Astrocyte (in vitro differentiated cells and primary cell): ENCODE measurements at regions not wholly inside any gene's neighbourhood (a gene's known extent, or its start where the extent isn't known, plus 50 kb on each side); places are given as distances from the start of the nearest gene placed in this dataset.

Source experiments
- EZH2 ChIP-seq: IDR thresholded peaks from 2 replicates; pipeline ENCODE4 v1.6.1; 2012; ENCODE audit warnings: mild to moderate bottlenecking, low read length, inconsistent platforms; ENCODE audit not compliant: insufficient read depth
- TF ChIP-seq, protein P1 (sequence below): IDR thresholded peaks from 2 replicates; pipeline ENCODE4 v1.5.1; 2011; ENCODE audit warnings: low read depth, mild to moderate bottlenecking, inconsistent platforms, low read length, moderate library complexity; ENCODE audit not compliant: insufficient read depth

DNA sequence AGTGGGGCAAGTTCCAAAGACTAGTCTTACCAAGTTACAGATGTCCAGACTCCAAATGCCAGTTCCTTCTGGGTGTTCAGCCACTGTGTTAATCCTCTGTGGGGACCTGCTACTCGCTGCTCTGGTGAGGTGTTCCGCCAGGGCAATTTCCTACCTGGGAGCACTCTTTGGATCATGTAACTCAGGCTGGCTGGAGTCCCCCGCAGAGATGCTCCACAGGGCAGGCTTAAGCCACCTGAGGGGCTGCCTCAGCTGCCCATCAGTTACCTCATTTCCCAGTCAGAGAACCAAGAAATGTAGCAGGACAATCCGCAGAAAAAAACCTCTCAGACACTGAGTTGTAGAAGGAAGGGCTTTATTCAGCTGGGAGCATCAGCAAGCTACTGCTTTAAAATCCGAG lies 133.8 kb downstream of the ZNF737 start:
- TF ChIP-seq, protein P1, sequence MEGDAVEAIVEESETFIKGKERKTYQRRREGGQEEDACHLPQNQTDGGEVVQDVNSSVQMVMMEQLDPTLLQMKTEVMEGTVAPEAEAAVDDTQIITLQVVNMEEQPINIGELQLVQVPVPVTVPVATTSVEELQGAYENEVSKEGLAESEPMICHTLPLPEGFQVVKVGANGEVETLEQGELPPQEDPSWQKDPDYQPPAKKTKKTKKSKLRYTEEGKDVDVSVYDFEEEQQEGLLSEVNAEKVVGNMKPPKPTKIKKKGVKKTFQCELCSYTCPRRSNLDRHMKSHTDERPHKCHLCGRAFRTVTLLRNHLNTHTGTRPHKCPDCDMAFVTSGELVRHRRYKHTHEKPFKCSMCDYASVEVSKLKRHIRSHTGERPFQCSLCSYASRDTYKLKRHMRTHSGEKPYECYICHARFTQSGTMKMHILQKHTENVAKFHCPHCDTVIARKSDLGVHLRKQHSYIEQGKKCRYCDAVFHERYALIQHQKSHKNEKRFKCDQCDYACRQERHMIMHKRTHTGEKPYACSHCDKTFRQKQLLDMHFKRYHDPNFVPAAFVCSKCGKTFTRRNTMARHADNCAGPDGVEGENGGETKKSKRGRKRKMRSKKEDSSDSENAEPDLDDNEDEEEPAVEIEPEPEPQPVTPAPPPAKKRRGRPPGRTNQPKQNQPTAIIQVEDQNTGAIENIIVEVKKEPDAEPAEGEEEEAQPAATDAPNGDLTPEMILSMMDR: no peak
- no peak for TF ChIP-seq EZH2
